ENCODE measurements at regions not wholly inside any gene's neighbourhood (a gene's known extent, or its start where the extent isn't known, plus 50 kb on each side); places are given as distances from the start of the nearest gene placed in this dataset.
"Not testable (repeated sequence)": the region's sequence is repeated elsewhere in the genome, so short reads cannot be mapped to it uniquely, and the experiment has no call there.

DNA sequence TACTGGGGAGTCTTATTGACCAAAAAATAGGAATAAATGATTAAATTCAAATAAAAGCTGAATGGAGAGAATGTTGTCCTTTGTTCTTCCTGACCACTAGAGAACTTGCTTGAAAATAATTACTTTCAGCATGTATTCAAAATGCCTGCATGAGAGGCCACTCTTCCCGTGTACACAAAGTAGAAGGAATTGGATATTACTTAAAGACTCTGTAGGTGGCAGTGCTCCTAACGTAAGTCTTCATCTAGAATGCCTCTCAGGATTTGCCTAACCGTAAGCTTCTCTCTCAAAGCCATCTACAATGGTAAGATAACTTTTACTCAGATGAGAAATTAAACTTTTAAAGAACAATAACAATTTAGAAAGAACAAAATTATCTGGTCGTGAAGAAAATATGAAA, 620.0 kb upstream of the CCNG1 start:
- no TSS peak for BruUV-seq (replicated peaks)
- ChIA-PET POLR2A (no interaction called here), CTCF (no interaction called here)
- H3K4me2 ChIP-seq (ENCODE audit: insufficient read depth, low read length), result no peak overlapping the region
- no peak overlapping the region for H3K9ac ChIP-seq (replicated peaks; ENCODE audit: extremely low read depth, insufficient read depth, low read length)
- no peaks in the 10 kb centered on the region for H3K27me3 ChIP-seq (ENCODE audit: control insufficient read depth in 2 of 2, insufficient read depth in 2 of 2, low read length in 2 of 2)
- FAIRE-seq, result no peak
- no peak for DNase-seq (ENCODE audit: low read depth, low spot score)
- intact Hi-C loops (cut with micrococcal nuclease) (no loop called here), dilution Hi-C loops (cut with MboI; ENCODE audit: extremely low pct_ligation_motif_present, low sequenced_read_pairs) (no loop called here)
- H3K9me3 ChIP-seq (replicated peaks; ENCODE audit: control insufficient read depth, insufficient read depth, low read length), result no peaks in the 10 kb centered on the region
- H3K79me2 ChIP-seq (ENCODE audit: control insufficient read depth, insufficient read depth, low read length), result no peaks in the 10 kb centered on the region
- H3K27ac ChIP-seq (ENCODE audit: insufficient read depth, low read depth, low read length), result no peak overlapping the region
- TF ChIP-seq EZH2 (IDR thresholded peaks at IDR 0.05; ENCODE audit: borderline replicate concordance, low read depth, low read length, severe bottlenecking) (no peak), JUN (IDR thresholded peaks at IDR 0.05; ENCODE audit: borderline replicate concordance, insufficient read depth, insufficient read length, low read depth) (no peak), CTCF (IDR thresholded peaks at IDR 0.05; ENCODE audit: extremely low read depth in 1 of 2, insufficient read depth in 1 of 2, low read depth in 1 of 2, low read length in 2 of 2) (no peak), FOS (IDR thresholded peaks at IDR 0.05; ENCODE audit: borderline replicate concordance, insufficient read depth, low read length) (no peak), POLR2AphosphoS5 (IDR thresholded peaks at IDR 0.05; ENCODE audit: insufficient read depth, low read depth, low read length) (no peak), POLR2A (IDR thresholded peaks at IDR 0.05; ENCODE audit: low read depth, low read length) (no peak), MAX (IDR thresholded peaks at IDR 0.05; ENCODE audit: insufficient read depth, insufficient read length) (no peak), MYC (IDR thresholded peaks at IDR 0.05; ENCODE audit: low read depth, low read length) (no peak)
- H3K9me1 ChIP-seq (replicated peaks; ENCODE audit: control insufficient read depth, extremely low read depth, insufficient read depth, low read length), result no peaks in the 10 kb centered on the region
- no peaks in the 10 kb centered on the region for H3K36me3 ChIP-seq (ENCODE audit: control insufficient read depth in 2 of 2, extremely low read depth in 1 of 2, insufficient read depth in 2 of 2, low read length in 2 of 2)
- H3K4me3 ChIP-seq (replicated peaks in 1 of 3; ENCODE audit: insufficient read depth in 1 of 3, low read depth in 1 of 3, low read length in 3 of 3), result no peak overlapping the region
- no peak overlapping the region for H2AFZ ChIP-seq (ENCODE audit: low read depth, low read length)
- no peaks in the 10 kb centered on the region for H4K20me1 ChIP-seq (replicated peaks; ENCODE audit: control insufficient read depth, extremely low read depth, insufficient read depth, low read length)
- no peaks in the 10 kb centered on the region for H3K4me1 ChIP-seq (ENCODE audit: control insufficient read depth, extremely low read depth, insufficient read depth, low read length)

DNA sequence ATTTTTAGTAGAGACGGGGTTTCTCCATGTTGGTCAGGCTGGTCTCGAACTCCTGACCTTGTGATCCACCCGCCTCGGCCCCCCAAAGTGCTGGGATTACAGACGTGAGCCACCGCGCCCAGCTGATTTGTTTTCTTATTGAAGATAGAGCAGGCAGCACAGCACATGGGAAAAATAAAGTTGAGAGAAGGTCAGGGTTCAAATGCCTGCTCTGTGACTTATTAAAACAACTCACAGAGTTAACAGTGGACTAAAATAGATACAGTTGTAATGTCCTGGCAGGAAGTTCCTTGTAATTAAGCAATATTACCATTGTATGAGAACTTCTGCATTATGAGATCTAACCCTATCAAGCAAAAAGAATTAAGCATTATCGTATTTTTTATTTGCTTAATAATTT, 615.7 kb upstream of the CCNG1 start:
- dilution Hi-C loops (cut with MboI; ENCODE audit: extremely low pct_ligation_motif_present, low sequenced_read_pairs); H3K4me3 ChIP-seq (replicated peaks in 1 of 3; ENCODE audit: insufficient read depth in 1 of 3, low read depth in 1 of 3, low read length in 3 of 3); H3K9ac ChIP-seq (replicated peaks; ENCODE audit: extremely low read depth, insufficient read depth, low read length); H3K27me3 ChIP-seq (ENCODE audit: control insufficient read depth in 2 of 2, insufficient read depth in 2 of 2, low read length in 2 of 2); H3K9me1 ChIP-seq (replicated peaks; ENCODE audit: control insufficient read depth, extremely low read depth, insufficient read depth, low read length); H3K9me3 ChIP-seq (replicated peaks; ENCODE audit: control insufficient read depth, insufficient read depth, low read length); FAIRE-seq; POLR2A ChIA-PET; H3K4me1 ChIP-seq (ENCODE audit: control insufficient read depth, extremely low read depth, insufficient read depth, low read length); BruUV-seq (replicated peaks); CTCF ChIA-PET; H2AFZ ChIP-seq (ENCODE audit: low read depth, low read length); intact Hi-C loops (cut with micrococcal nuclease); H3K27ac ChIP-seq (ENCODE audit: insufficient read depth, low read depth, low read length); H3K36me3 ChIP-seq (ENCODE audit: control insufficient read depth in 2 of 2, extremely low read depth in 1 of 2, insufficient read depth in 2 of 2, low read length in 2 of 2); H3K79me2 ChIP-seq (ENCODE audit: control insufficient read depth, insufficient read depth, low read length); H4K20me1 ChIP-seq (replicated peaks; ENCODE audit: control insufficient read depth, extremely low read depth, insufficient read depth, low read length); H3K4me2 ChIP-seq (ENCODE audit: insufficient read depth, low read length); DNase-seq (ENCODE audit: low read depth, low spot score): not testable (repeated sequence)

Data from endothelial cell of umbilical vein (primary cell).